ENCODE measurements at regions not wholly inside any gene's neighbourhood (a gene's known extent, or its start where the extent isn't known, plus 50 kb on each side); places are given as distances from the start of the nearest gene placed in this dataset.

GRCh38 chr22:26900787-26901186 is 243.4 kb downstream of the MIAT start:
- TF ChIP-seq CTCF (IDR thresholded peaks at IDR 0.05) (no peak), POLR2A (IDR thresholded peaks at IDR 0.05) (no peak), EP300 (IDR thresholded peaks at IDR 0.05) (no peak), POLR2AphosphoS5 (IDR thresholded peaks at IDR 0.05) (no peak)

Measured in stomach (tissue), 4 donors.